HG03064 (cell line): ENCODE measurements at regions not wholly inside any gene's neighbourhood (a gene's known extent, or its start where the extent isn't known, plus 50 kb on each side); places are given as distances from the start of the nearest gene placed in this dataset.

Source experiments
- ATAC-seq: cut with Tn5 transposase; IDR thresholded peaks from one replicate; pipeline ENCODE4 v1.9.1; 2021; ENCODE audit warnings: low read depth; ENCODE audit not compliant: unreplicated experiment

DNA sequence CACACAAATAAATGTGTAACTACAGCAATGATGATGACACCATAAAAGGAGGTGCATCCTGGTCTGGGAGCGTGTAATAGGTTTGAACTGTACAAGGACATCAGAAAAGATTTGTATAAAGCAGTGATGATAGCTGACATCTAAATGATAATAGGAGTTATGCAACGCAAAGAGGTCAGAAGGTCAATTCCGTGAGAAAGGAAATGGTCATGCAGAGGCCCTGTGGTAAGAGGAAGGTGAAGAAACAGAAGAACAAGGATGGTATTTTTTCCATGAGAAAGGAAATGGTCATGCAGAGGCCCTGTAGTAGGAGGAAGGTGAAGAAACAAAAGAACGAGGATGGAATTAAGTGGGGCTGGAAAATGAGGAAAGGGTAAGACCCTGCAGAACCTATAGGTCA is 106.7 kb upstream of the TMPO start:
- no peak for ATAC-seq

DNA sequence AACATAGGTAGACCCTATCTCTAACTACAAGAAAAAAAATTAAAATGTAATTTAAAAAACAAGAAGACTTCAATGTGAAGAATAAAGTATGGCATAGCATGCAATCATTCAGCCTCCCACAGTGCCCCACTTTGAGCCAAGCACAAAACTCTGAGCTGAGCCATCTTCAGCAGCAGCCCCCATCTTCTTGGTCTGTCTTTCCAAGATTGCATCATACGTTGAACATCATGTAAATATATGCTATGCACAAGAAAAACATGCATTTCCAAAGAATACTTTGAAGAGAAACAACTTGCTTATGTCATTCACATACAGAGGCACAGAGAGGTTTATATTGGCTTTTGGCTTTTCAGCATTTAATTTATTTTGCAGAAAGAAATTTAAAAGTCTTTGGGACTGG is 105.8 kb upstream of the TMPO start:
- ATAC-seq, result no peak

GRCh38 chr12:98410356-98410755 is 105.0 kb upstream of the TMPO start:
- ATAC-seq, result no peak

DNA sequence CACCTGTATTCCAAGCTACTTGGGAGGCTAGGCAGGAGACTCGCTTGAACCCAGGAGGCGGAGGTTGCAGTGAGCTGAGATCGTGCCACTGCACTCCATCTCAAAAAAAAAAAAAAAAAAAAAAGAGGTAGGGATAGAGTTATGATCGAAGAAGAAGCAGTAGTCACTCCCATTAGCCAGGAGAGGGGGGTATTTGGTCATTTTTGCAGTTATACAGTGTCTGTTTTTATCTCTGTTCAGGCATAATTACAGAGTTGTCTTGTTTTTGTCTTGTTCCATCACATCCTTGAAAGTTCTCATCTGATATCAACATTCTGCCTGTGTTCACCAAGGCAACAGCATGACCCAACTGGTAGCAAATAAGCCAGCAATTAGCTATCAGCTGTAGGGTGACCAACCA is 98.5 kb upstream of the TMPO start:
- ATAC-seq, result no peak

GRCh38 chr12:98417266-98417665 is 98.1 kb upstream of the TMPO start:
- no peak for ATAC-seq

GRCh38 chr12:98418357-98419075 is 96.9 kb upstream of the TMPO start:
- ATAC-seq, result peak; percentile 81

GRCh38 chr12:98419081-98419794 is 96.2 kb upstream of the TMPO start:
- no peak for ATAC-seq

- ATAC-seq, result no peak
Observed at GRCh38 chr12:98419795-98420404, 95.5 kb upstream of the TMPO start.

DNA sequence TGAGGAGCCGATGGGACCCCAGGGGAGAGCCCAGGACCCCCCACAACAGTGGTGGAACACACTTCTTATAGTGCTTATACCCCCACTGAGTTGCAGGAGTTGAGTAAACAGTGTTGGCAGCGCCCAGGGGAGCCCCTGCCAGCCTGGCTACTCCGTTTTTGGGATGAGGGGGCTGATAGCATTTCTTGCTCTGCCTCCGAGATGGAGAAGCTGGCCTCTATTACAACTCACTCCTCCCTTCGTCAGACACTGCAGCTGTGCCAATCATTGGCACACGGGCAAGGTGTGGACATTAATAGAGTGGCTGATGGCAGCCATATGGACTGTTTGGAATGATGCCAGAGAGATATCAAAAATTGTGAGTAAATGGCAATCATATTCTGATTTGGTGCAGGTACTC is 94.9 kb upstream of the TMPO start:
- no peak for ATAC-seq

GRCh38 chr12:98421316-98421715 is 94.1 kb upstream of the TMPO start:
- ATAC-seq, result no peak

DNA sequence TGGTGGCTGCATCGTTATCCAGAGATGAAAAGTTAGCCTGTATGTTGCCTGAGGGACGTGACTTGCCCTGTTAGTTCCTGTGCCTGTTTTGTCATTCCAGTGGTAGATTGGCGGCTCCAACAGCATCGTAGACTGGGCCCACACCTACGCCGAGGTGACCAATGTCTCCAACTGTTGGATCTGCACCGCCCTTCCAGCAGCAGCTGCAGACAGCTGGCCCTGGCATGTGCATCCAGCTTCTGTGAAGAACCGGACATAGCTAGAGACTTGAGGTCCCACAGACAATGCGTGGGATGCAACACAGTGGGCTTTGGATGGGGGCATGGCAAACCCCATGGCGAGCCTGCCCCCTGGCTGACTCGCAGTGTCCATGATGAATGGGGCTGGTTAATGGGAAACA is 93.0 kb upstream of the TMPO start:
- ATAC-seq, result no peak

DNA sequence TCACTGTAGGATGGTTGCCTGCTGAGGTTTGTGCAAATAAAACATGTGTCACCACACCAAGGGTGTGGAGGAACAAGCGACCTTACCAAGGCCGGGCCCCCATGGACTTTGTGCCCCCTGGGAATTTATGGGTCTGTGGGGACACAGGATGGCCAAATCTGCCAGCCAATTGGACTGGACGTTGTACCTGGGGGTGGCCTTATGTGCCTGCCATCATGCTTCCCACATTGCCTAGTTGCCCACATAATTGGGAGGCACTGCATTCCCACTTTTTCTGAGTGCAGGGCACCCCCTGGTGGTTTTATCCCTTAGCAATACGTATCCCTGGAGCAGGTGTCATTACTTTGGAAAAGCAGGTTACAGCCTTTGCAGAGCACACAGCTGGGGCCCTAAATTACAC is 92.6 kb upstream of the TMPO start:
- ATAC-seq, result no peak

DNA sequence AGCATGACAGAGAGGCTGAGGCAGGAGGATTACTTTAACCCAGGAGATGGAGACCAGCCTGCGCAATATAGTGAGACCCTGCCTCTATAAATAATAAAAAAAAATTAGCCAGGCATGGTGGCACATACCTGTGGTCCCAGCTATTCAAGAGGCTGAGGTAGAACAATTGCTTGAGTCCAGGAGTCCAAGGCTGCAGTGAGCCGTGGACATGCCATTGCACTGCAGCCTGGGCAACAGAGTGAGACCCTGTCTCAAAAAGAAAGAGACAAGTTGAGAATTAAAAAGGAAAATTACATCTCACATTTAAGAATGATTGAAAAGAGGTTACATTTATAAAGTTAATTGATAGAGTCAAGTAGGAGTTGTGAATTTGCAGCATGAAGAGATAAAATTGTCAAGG is 91.4 kb upstream of the TMPO start:
- no peak for ATAC-seq

DNA sequence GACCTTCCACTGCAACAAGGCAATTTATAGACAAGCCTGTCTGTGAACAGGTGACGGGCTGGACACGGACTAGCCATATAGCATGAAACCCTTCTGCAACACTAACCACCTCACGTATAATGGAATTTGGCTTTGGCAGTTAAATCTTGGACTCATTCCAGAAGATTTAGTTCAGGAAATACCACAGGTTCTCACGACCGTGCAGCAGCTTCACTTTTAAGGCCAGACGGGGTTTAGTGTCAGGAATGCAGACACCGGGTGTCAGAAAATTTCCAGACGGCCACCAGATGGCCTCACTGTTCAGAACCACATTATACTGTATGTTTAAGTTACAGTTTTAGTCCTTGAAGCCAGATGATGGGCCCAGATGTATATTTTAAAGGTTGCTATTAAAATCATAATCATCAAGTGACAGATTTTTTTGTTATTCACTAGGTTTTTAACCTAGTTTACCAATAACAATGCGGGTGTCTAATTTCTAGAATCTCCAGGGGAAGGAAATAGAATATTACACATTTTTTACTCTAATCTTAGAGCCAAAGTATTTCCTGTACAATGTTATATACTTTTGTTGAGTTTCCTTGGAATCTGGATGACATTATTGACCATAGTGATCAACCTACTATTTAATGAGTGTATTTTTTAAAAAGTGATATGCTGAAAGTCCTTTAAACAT is 90.5 kb upstream of the TMPO start:
- ATAC-seq, result peak; percentile 66

DNA sequence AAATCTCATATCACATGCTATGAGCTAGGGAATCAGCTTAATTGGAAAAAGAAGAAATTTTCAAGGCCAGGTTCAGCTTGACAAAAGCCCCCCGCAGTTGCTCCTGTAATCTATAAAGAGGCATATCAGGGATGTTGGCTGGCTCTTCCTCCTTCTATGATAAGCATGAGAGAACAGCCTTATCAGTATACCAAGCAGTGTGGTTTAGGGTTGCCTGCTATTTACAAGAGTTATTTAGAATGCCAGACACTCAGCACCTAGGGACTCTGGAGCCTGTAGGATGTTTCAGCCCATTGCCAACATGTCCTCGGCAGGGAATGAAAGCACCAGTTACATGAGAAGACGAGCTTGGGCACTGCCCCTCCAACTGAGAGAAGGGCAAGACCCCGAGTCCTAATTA is 89.5 kb upstream of the TMPO start:
- ATAC-seq, result no peak

- no peak for ATAC-seq
Observed at GRCh38 chr12:98431089-98431488, 84.3 kb upstream of the TMPO start.

DNA sequence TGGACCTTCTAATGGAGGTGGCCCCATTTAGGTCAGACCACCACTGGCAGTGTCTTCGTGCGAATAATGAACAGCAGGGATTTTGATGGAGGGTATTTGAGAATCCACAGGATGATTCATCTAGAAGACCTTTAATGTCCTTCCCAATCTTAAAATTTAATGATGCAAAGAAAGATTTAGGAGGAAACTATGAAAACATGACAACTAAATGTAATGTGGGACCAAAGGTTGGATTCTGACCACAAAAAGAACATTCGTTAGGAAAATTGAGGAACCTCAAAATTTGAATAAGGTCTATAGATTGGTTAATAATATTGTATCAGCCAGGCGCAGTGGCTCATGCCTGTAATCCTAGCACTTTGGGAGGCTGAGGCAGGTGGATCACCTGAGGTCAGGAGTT is 78.2 kb upstream of the TMPO start:
- no peak for ATAC-seq

GRCh38 chr12:98437806-98438595 is 77.4 kb upstream of the TMPO start:
- no peak for ATAC-seq

DNA sequence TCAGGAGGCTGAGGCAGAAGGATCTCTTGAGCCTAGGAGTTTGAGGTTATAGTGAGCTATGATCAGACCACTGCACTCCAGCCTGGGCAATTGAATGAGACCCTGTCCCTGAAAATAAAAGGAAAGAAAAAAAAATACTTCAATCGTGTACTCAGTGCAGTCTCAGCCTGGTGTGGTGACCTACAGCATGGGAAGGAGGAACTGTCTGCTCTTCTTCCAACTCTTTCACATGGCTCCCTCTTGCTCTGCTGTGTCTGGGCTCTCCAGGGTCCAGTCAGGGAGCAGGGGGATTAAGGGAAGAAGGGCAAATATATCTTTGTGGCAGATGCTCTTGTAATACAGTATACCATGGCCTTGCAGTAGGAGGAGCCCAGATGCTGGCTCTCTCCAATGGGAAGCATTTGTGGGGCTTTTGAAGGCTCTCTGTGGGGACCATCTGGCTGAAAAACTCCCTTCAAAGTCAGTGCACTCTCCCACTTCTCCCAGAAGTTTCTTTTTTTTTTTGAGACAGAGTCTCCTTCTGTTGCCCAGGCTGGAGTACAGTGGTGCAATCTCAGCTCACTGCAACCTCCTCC is 76.6 kb upstream of the TMPO start:
- no peak for ATAC-seq

GRCh38 chr12:98439471-98439951 is 75.9 kb upstream of the TMPO start:
- no peak for ATAC-seq
